A673 (cell line): ENCODE measurements at regions not wholly inside any gene's neighbourhood (a gene's known extent, or its start where the extent isn't known, plus 50 kb on each side); places are given as distances from the start of the nearest gene placed in this dataset.

Experiments used
- EZH2 ChIP-seq: fragments of 200-600 bp; sonication (generic); IDR thresholded peaks from 2 replicates; pipeline ENCODE4 v1.6.1; 2017; ENCODE audit warnings: borderline replicate concordance, low read depth, mild to moderate bottlenecking, mixed read lengths, antibody characterized with exemption, low read length; ENCODE audit not compliant: poor library complexity, severe bottlenecking
- TF ChIP-seq, protein P1 (sequence below): fragments of 300-800, 200-600 bp; sonication (generic); conservative IDR thresholded peaks from 2 replicates; pipeline ENCODE4 v1.5.1; 2017; ENCODE audit warnings: low read depth, mild to moderate bottlenecking, antibody characterized with exemption, low read length, moderate library complexity, mixed read lengths

DNA sequence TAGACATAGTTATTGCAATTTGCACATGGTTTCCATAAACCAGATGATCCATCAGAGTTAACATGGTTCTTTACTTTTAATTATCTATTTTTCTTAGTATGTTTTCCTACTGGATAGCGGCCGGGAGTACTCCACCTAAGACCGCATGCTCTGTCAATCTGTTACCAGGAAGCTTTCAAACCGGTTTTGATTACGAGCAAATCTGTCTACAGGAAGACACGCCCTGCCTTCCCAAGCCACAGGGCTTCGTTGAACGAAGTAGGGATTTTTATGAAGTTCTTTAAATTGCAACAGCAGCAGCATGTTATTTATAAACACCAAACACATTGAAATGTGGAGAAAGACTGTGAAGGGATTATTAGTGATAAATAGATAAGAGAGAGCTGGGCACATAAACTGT is 283.3 kb upstream of the ROBO2 start:
- TF ChIP-seq, protein P1, sequence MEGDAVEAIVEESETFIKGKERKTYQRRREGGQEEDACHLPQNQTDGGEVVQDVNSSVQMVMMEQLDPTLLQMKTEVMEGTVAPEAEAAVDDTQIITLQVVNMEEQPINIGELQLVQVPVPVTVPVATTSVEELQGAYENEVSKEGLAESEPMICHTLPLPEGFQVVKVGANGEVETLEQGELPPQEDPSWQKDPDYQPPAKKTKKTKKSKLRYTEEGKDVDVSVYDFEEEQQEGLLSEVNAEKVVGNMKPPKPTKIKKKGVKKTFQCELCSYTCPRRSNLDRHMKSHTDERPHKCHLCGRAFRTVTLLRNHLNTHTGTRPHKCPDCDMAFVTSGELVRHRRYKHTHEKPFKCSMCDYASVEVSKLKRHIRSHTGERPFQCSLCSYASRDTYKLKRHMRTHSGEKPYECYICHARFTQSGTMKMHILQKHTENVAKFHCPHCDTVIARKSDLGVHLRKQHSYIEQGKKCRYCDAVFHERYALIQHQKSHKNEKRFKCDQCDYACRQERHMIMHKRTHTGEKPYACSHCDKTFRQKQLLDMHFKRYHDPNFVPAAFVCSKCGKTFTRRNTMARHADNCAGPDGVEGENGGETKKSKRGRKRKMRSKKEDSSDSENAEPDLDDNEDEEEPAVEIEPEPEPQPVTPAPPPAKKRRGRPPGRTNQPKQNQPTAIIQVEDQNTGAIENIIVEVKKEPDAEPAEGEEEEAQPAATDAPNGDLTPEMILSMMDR, result no peak
- TF ChIP-seq EZH2, result no peak
